GM19397 (cell line): ENCODE measurements at regions not wholly inside any gene's neighbourhood (a gene's known extent, or its start where the extent isn't known, plus 50 kb on each side); places are given as distances from the start of the nearest gene placed in this dataset.
"Not testable (repeated sequence)": the region's sequence is repeated elsewhere in the genome, so short reads cannot be mapped to it uniquely, and the experiment has no call there.

Source experiments
- ATAC-seq: cut with Tn5 transposase; IDR thresholded peaks from one replicate; pipeline ENCODE4 v1.9.1; 2021; ENCODE audit warnings: mild to moderate bottlenecking, moderate library complexity; ENCODE audit not compliant: unreplicated experiment

GRCh38 chr6:94557207-94557606 lies 1020.1 kb upstream of the MANEA start:
- ATAC-seq = not testable (repeated sequence)

- ATAC-seq = no peak
These were observed 1029.1 kb upstream of the MANEA start for GRCh38 chr6:94548201-94548600.

- ATAC-seq = no peak
These were observed 1041.5 kb upstream of the MANEA start for GRCh38 chr6:94535798-94536197.

- ATAC-seq = no peak
These were observed 1065.7 kb upstream of the MANEA start for GRCh38 chr6:94511502-94512088.

- ATAC-seq = no peak
These were observed 1066.5 kb upstream of the MANEA start for GRCh38 chr6:94510877-94511276.

GRCh38 chr6:94501516-94501915 lies 1075.8 kb upstream of the MANEA start:
- no peak for ATAC-seq

GRCh38 chr6:94498099-94498498 lies 1078.7 kb upstream of the EPHA7 start:
- ATAC-seq = no peak

- no peak for ATAC-seq
These were observed 1075.1 kb upstream of the EPHA7 start for GRCh38 chr6:94494500-94494899.

- no peak for ATAC-seq
These were observed 1068.0 kb upstream of the EPHA7 start for GRCh38 chr6:94487371-94487770.

GRCh38 chr6:94478133-94479005 lies 1059.0 kb upstream of the EPHA7 start:
- no peak for ATAC-seq

- no peak for ATAC-seq
These were observed 1049.5 kb upstream of the EPHA7 start for GRCh38 chr6:94468830-94469229.

GRCh38 chr6:94464018-94464510 lies 1044.7 kb upstream of the EPHA7 start:
- ATAC-seq = no peak

GRCh38 chr6:94463306-94463705 lies 1043.9 kb upstream of the EPHA7 start:
- no peak for ATAC-seq

GRCh38 chr6:94462231-94462630 lies 1042.9 kb upstream of the EPHA7 start:
- no peak for ATAC-seq

GRCh38 chr6:94456266-94456665 lies 1036.9 kb upstream of the EPHA7 start:
- ATAC-seq = no peak

GRCh38 chr6:94454231-94454630 lies 1034.9 kb upstream of the EPHA7 start:
- ATAC-seq = no peak

GRCh38 chr6:94446120-94446519 lies 1026.8 kb upstream of the EPHA7 start:
- no peak for ATAC-seq

- ATAC-seq = no peak
These were observed 1024.3 kb upstream of the EPHA7 start for GRCh38 chr6:94443701-94444100.

GRCh38 chr6:94424692-94425091 lies 1005.3 kb upstream of the EPHA7 start:
- ATAC-seq = no peak

GRCh38 chr6:94417363-94417762 lies 998.0 kb upstream of the EPHA7 start:
- no peak for ATAC-seq

- ATAC-seq = no peak
These were observed 994.7 kb upstream of the EPHA7 start for GRCh38 chr6:94414041-94414440.

GRCh38 chr6:94401311-94401710 lies 982.0 kb upstream of the EPHA7 start:
- no peak for ATAC-seq
